ENCODE measurements at regions not wholly inside any gene's neighbourhood (a gene's known extent, or its start where the extent isn't known, plus 50 kb on each side); places are given as distances from the start of the nearest gene placed in this dataset.

GRCh38 chr20:6360766-6361165, 237.9 kb upstream of the FERMT1 start:
- DNase-seq: no peak
- TF ChIP-seq CTCF (IDR thresholded peaks at IDR 0.05) (no peak), EP300 (IDR thresholded peaks at IDR 0.05) (no peak), POLR2A (IDR thresholded peaks at IDR 0.05) (no peak)
- Histone ChIP-seq H3K36me3 (no peaks in the 10 kb centered on the region), H3K9me3 (no peaks in the 10 kb centered on the region), H3K4me1 (ENCODE audit: insufficient read depth) (no peaks in the 10 kb centered on the region), H3K27me3 (no peaks in the 10 kb centered on the region), H3K4me3 (no peak overlapping the region), H3K27ac (no peak overlapping the region)
- intact Hi-C loops (cut with DNase I): no loop called here
- WGBS, 3 donors: 83 to 90% (median 86%) methylated on average over 5 of the region's 5 CpGs

GRCh38 chr20:6355754-6356451, 233.1 kb upstream of the FERMT1 start:
- no peak for DNase-seq
- 71 to 82% (median 77%) methylated on average over 7 of the region's 7 CpGs for WGBS, 3 donors
- TF ChIP-seq POLR2A (IDR thresholded peaks at IDR 0.05): no peak
- no peak for TF ChIP-seq CTCF (IDR thresholded peaks at IDR 0.05)
- TF ChIP-seq EP300 (IDR thresholded peaks at IDR 0.05): no peak

GRCh38 chr20:6348908-6349307, 226.1 kb upstream of the FERMT1 start:
- intact Hi-C loops (cut with DNase I): no loop called here
- no peaks in the 10 kb centered on the region for H3K9me3 ChIP-seq
- no peak overlapping the region for H3K4me3 ChIP-seq
- TF ChIP-seq POLR2A (IDR thresholded peaks at IDR 0.05): no peak
- no peak for TF ChIP-seq CTCF (IDR thresholded peaks at IDR 0.05)
- TF ChIP-seq EP300 (IDR thresholded peaks at IDR 0.05): no peak
- H3K4me1 ChIP-seq (ENCODE audit: insufficient read depth): no peaks in the 10 kb centered on the region
- no peaks in the 10 kb centered on the region for H3K27me3 ChIP-seq
- DNase-seq: no peak
- H3K27ac ChIP-seq: no peak overlapping the region
- no peaks in the 10 kb centered on the region for H3K36me3 ChIP-seq

More at GRCh38 chr20:6355754-6356451, 233.1 kb upstream of the FERMT1 start:
- no peaks in the 10 kb centered on the region for H3K36me3 ChIP-seq
- intact Hi-C loops (cut with DNase I): no loop called here
- no peaks in the 10 kb centered on the region for H3K4me1 ChIP-seq (ENCODE audit: insufficient read depth)
- no peak overlapping the region for H3K27ac ChIP-seq
- no peaks in the 10 kb centered on the region for H3K27me3 ChIP-seq
- H3K9me3 ChIP-seq: no peaks in the 10 kb centered on the region
- H3K4me3 ChIP-seq: no peak overlapping the region

GRCh38 chr20:6347916-6348315, 225.1 kb upstream of the FERMT1 start:
- no peaks in the 10 kb centered on the region for H3K36me3 ChIP-seq
- no peak for DNase-seq
- no peaks in the 10 kb centered on the region for H3K27me3 ChIP-seq
- intact Hi-C loops (cut with DNase I): no loop called here
- H3K4me1 ChIP-seq (ENCODE audit: insufficient read depth): no peaks in the 10 kb centered on the region
- H3K9me3 ChIP-seq: no peaks in the 10 kb centered on the region
- no peak overlapping the region for H3K27ac ChIP-seq
- no peak overlapping the region for H3K4me3 ChIP-seq
- TF ChIP-seq POLR2A (IDR thresholded peaks at IDR 0.05) (no peak), EP300 (IDR thresholded peaks at IDR 0.05) (no peak), CTCF (IDR thresholded peaks at IDR 0.05) (no peak)

All from ovary (tissue), 7 donors.